GM12878 (cell line): ENCODE measurements at regions not wholly inside any gene's neighbourhood (a gene's known extent, or its start where the extent isn't known, plus 50 kb on each side); places are given as distances from the start of the nearest gene placed in this dataset.

ENCODE experiments used
- BCL3 ChIP-seq: IDR thresholded peaks from 2 replicates; pipeline ENCODE4 v1.6.1; 2011; ENCODE audit warnings: borderline replicate concordance, low read depth, mild to moderate bottlenecking, moderate library complexity, low read length; ENCODE audit not compliant: insufficient read depth, poor library complexity, severe bottlenecking
- CEBPZ ChIP-seq: fragments of 150-350 bp; IDR thresholded peaks from 2 replicates; pipeline ENCODE4 v1.6.1; 2016; ENCODE audit warnings: low read depth, low read length
- HDAC2 ChIP-seq: fragments of 200-600 bp; sonication (generic); IDR thresholded peaks from 2 replicates; pipeline ENCODE4 v1.6.1; 2017
- POLR2A ChIP-seq: IDR thresholded peaks from 2 replicates; pipeline ENCODE4 v1.6.1; 2011; ENCODE audit warnings: low read depth, mild to moderate bottlenecking, low read length
- ZBTB40 ChIP-seq: fragments of 450-650 bp; IDR thresholded peaks from 2 replicates; pipeline ENCODE4 v1.6.1; 2016; ENCODE audit warnings: mild to moderate bottlenecking, moderate library complexity, borderline replicate concordance

GRCh38 chr3:62940771-62941563 lies 65.8 kb upstream of the CADPS start (continued):
- TF ChIP-seq CEBPZ (no peak), POLR2A (no peak), HDAC2 (no peak), ZBTB40 (no peak), BCL3 (no peak)
